ENCODE measurements at regions not wholly inside any gene's neighbourhood (a gene's known extent, or its start where the extent isn't known, plus 50 kb on each side); places are given as distances from the start of the nearest gene placed in this dataset.

DNA sequence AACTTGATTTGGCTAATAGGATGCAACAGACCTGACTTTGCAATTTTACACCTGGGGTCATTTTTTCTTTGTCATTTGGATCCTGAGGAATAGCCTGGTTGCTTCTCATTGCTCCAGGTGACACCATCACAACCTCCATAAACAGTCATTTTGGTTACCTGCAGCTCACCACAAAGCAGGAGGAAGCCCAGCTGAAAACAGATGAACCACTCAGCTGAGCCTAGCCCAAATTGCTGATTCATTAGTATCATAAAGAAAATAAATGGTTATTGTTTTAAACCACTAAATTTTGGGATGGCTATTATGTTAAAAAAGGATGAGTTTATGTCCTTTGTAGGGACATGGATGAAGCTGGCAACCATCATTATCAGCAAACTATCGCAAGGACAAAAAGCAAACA, 841.0 kb upstream of the EEF2KMT start:
- TF ChIP-seq, protein P1, sequence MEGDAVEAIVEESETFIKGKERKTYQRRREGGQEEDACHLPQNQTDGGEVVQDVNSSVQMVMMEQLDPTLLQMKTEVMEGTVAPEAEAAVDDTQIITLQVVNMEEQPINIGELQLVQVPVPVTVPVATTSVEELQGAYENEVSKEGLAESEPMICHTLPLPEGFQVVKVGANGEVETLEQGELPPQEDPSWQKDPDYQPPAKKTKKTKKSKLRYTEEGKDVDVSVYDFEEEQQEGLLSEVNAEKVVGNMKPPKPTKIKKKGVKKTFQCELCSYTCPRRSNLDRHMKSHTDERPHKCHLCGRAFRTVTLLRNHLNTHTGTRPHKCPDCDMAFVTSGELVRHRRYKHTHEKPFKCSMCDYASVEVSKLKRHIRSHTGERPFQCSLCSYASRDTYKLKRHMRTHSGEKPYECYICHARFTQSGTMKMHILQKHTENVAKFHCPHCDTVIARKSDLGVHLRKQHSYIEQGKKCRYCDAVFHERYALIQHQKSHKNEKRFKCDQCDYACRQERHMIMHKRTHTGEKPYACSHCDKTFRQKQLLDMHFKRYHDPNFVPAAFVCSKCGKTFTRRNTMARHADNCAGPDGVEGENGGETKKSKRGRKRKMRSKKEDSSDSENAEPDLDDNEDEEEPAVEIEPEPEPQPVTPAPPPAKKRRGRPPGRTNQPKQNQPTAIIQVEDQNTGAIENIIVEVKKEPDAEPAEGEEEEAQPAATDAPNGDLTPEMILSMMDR (IDR thresholded peaks at IDR 0.05; ENCODE audit: low read depth, low read length) = no peak
- Histone ChIP-seq H3K27ac (ENCODE audit: low read depth, low read length) (no peak overlapping the region), H3K9me3 (ENCODE audit: control insufficient read depth, insufficient read depth, low read length) (peaks cover 42% of the 10 kb centered on the region), H3K4me3 (ENCODE audit: low read depth, low read length) (no peak overlapping the region), H3K27me3 (ENCODE audit: control insufficient read depth, insufficient read depth, low read length) (no peaks in the 10 kb centered on the region)
- DNase-seq (ENCODE audit: low read depth, low spot score) = no peak
- CTCF ChIA-PET = no interaction called here
- POLR2A ChIA-PET = no interaction called here

DNA sequence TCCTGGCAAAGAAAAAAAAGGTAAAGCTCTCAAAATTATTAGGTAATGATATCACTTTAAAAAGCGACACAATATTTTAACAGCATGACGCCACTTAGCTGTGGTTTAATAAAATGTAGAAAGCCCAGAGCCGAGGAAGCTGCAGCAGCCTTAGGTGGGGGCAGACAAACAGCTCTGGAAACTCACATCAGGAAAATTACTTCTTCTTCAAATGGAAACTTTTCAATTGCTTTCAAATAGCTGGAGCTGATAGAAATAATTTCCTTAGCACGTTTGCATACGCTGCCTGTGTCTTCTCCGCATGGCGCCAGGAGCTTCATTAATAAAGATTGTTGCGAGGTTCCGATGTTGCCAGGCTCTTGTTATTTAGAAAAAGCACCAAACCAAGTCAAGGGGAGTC, 835.3 kb upstream of the EEF2KMT start:
- ChIA-PET POLR2A (no interaction called here), CTCF (no interaction called here)
- TF ChIP-seq, protein P1 (IDR thresholded peaks at IDR 0.05; ENCODE audit: low read depth, low read length) = no peak
- Histone ChIP-seq H3K9me3 (ENCODE audit: control insufficient read depth, insufficient read depth, low read length) (peaks cover 37% of the 10 kb centered on the region), H3K27me3 (ENCODE audit: control insufficient read depth, insufficient read depth, low read length) (no peaks in the 10 kb centered on the region), H3K27ac (ENCODE audit: low read depth, low read length) (no peak overlapping the region), H3K4me3 (ENCODE audit: low read depth, low read length) (no peak overlapping the region)
- no peak for DNase-seq (ENCODE audit: low read depth, low spot score)

DNA sequence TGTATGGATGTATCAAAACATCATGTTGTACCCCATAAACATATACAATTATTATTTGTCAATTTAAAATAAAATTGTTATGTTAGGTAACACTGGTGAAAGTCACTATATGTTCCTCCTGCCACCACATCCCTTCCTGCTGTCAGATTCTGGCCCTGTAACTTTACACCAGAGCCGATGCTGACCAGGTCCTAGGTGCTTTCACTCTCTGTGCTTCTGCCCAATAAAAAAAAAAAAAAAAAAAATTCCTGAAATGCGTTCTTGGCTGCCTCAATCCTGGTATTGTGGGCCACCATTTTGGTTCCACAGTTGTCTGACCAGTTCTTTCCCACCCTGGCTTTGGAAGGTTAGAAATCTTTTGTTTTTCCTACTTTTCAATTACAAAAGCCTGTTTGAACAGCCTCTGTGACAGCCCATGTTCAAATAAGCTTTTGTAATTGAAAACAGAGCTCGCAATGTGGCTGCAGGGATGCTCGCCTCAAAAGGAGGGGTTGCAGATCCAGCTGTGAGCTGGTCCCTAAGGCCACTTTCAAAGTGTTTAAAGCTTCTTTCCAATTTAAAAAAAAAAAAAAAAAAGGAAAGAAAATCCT, 831.0 kb upstream of the EEF2KMT start:
- no peaks in the 10 kb centered on the region for H3K27me3 ChIP-seq (ENCODE audit: control insufficient read depth, insufficient read depth, low read length)
- TF ChIP-seq, protein P1 (IDR thresholded peaks at IDR 0.05; ENCODE audit: low read depth, low read length) = no peak
- no peak overlapping the region for H3K4me3 ChIP-seq (ENCODE audit: low read depth, low read length)
- POLR2A ChIA-PET = no interaction called here
- CTCF ChIA-PET = no interaction called here
- no peak overlapping the region for H3K27ac ChIP-seq (ENCODE audit: low read depth, low read length)
- no peak for DNase-seq (ENCODE audit: low read depth, low spot score)
- H3K9me3 ChIP-seq (ENCODE audit: control insufficient read depth, insufficient read depth, low read length) = peaks cover 28% of the 10 kb centered on the region; the same call in 1 of the 2 replicates

DNA sequence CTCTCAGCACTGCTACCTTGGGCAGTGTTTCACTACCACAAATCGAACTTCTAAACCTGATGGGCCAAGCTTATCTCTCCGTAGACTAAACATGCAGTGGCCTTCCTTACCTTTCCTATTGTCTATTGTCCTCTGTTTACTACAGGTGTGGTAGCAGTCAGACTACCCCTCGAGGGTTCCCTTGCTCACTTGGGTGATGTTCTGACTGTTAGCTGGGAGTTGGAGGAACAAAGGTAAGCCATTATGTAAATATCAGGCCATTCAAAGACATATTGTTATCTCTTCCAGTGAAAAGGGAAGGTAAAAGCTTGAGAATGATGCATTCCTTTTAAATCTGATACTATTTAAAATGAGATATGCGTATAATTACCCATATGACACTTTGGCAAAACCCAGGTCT, 828.3 kb upstream of the EEF2KMT start:
- POLR2A ChIA-PET = no interaction called here
- H3K4me3 ChIP-seq (ENCODE audit: low read depth, low read length) = no peak overlapping the region
- CTCF ChIA-PET = no interaction called here

DNA sequence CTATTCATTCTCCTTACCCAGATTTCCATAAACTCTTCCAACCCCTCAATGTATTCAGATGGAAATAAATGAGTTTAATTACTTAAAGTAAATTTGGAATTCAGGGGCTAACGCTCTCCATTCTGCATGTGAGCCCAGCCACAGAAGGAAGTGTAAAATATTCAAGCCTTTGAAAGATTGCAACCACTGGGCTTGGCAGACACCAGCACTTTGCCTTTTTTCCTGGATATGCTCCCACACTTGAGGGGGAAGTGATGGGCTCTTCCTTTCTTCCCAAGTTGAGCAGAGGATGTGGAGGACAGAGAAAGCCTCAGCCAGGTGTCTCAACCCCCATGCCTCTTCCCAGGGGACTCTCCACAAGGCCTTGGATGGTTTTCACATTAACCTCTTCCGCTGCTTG, 825.1 kb upstream of the EEF2KMT start:
- CTCF ChIA-PET = no interaction called here
- Histone ChIP-seq H3K27me3 (ENCODE audit: control insufficient read depth, insufficient read depth, low read length) (no peaks in the 10 kb centered on the region), H3K9me3 (ENCODE audit: control insufficient read depth, insufficient read depth, low read length) (peaks cover 28% of the 10 kb centered on the region), H3K27ac (ENCODE audit: low read depth, low read length) (no peak overlapping the region), H3K4me3 (ENCODE audit: low read depth, low read length) (no peak overlapping the region)
- no peak for DNase-seq (ENCODE audit: low read depth, low spot score)
- POLR2A ChIA-PET = no interaction called here
- TF ChIP-seq, protein P1 (IDR thresholded peaks at IDR 0.05; ENCODE audit: low read depth, low read length) = no peak

More for the DNA sequence above, 828.3 kb upstream of the EEF2KMT start:
- DNase-seq (ENCODE audit: low read depth, low spot score) = no peak
- no peak overlapping the region for H3K27ac ChIP-seq (ENCODE audit: low read depth, low read length)
- TF ChIP-seq, protein P1 (IDR thresholded peaks at IDR 0.05; ENCODE audit: low read depth, low read length) = no peak
- no peaks in the 10 kb centered on the region for H3K27me3 ChIP-seq (ENCODE audit: control insufficient read depth, insufficient read depth, low read length)
- H3K9me3 ChIP-seq (ENCODE audit: control insufficient read depth, insufficient read depth, low read length) = peaks cover 20% of the 10 kb centered on the region; the same call in 1 of the 2 replicates
